WTC11 (cell line): ENCODE measurements at regions not wholly inside any gene's neighbourhood (a gene's known extent, or its start where the extent isn't known, plus 50 kb on each side); places are given as distances from the start of the nearest gene placed in this dataset.

Experiments used
- ATAC-seq: fragments of 200-7000 bp; cut with Tn5 transposase; 2 replicates; pipeline ENCODE4 v1.10.0; 2021; ENCODE audit warnings: mild to moderate bottlenecking, moderate library complexity
- CTCF ChIA-PET: fragments of 300-600 bp; sonication (Branson Sonifier 250); formaldehyde crosslinking; loops from one replicate; lab custom pipeline; 2021; ENCODE audit warnings: antibody characterized with exemption; lab: Charles Lee
- POLR2A ChIA-PET: fragments of 350-600 bp; sonication (Branson Sonifier 250); formaldehyde crosslinking; loops from one replicate; lab custom pipeline; 2021; ENCODE audit warnings: antibody characterized with exemption; lab: Charles Lee
- DNase-seq: peaks from one replicate; pipeline ENCODE4 v3.0.0; 2021; ENCODE audit warnings: low spot score
- H3K27ac Mint-ChIP-seq: 2 replicates; pipeline ENCODE4 v1.8.0; 2021; ENCODE audit warnings: mixed read lengths
- H3K27me3 Mint-ChIP-seq: 2 replicates; pipeline ENCODE4 v1.8.0; 2021; ENCODE audit warnings: low read depth, mild to moderate bottlenecking, moderate library complexity, mixed read lengths
- H3K36me3 Mint-ChIP-seq: 2 replicates; pipeline ENCODE4 v1.8.0; 2021; ENCODE audit warnings: mixed read lengths
- H3K4me1 Mint-ChIP-seq: 2 replicates; pipeline ENCODE4 v1.8.0; 2022; ENCODE audit warnings: mixed read lengths
- H3K4me3 Mint-ChIP-seq: 2 replicates; pipeline ENCODE4 v1.8.0; 2021; ENCODE audit warnings: mild to moderate bottlenecking, moderate library complexity, mixed read lengths
- H3K9me3 Mint-ChIP-seq: 2 replicates; pipeline ENCODE4 v1.8.0; 2021; ENCODE audit warnings: mixed read lengths
- ARID4B ChIP-seq: sonication (generic); formaldehyde crosslinking; IDR thresholded peaks from 2 replicates; pipeline ENCODE4 v1.8.0; 2023; ENCODE audit warnings: missing genetic modification reagents, mild to moderate bottlenecking, borderline replicate concordance
- CBFB ChIP-seq: sonication (generic); formaldehyde crosslinking; IDR thresholded peaks from 2 replicates; pipeline ENCODE4 v1.8.1; 2022; ENCODE audit warnings: mild to moderate bottlenecking, low read depth, missing genetic modification reagents
- CREB1 ChIP-seq: sonication (generic); formaldehyde crosslinking; IDR thresholded peaks from 2 replicates; pipeline ENCODE4 v1.8.0; 2023; ENCODE audit warnings: mild to moderate bottlenecking, missing genetic modification reagents
- E2F1 ChIP-seq: sonication (generic); formaldehyde crosslinking; IDR thresholded peaks from 2 replicates; pipeline ENCODE4 v1.8.0; 2022; ENCODE audit warnings: mild to moderate bottlenecking, missing genetic modification reagents
- ELF4 ChIP-seq: sonication (generic); formaldehyde crosslinking; IDR thresholded peaks from 2 replicates; pipeline ENCODE4 v1.8.1; 2022; ENCODE audit warnings: low read depth, mild to moderate bottlenecking, moderate library complexity, missing genetic modification reagents
- FOXP1 ChIP-seq: sonication (generic); formaldehyde crosslinking; IDR thresholded peaks from 2 replicates; pipeline ENCODE4 v1.8.0; 2022; ENCODE audit warnings: missing genetic modification reagents, mild to moderate bottlenecking, moderate library complexity, borderline replicate concordance
- GRHL2 ChIP-seq: fragments of 250-450 bp; sonication (Bioruptor Pico); IDR thresholded peaks from 2 replicates; pipeline ENCODE4 v1.8.0; 2022; ENCODE audit warnings: mild to moderate bottlenecking, moderate library complexity; ENCODE audit not compliant: insufficient replicate concordance, severe bottlenecking
- GTF2I ChIP-seq: fragments of 250-450 bp; sonication (Bioruptor Pico); conservative IDR thresholded peaks from 2 replicates; pipeline ENCODE4 v1.4.0; 2021; ENCODE audit warnings: mild to moderate bottlenecking
- HMGA2 ChIP-seq: fragments of 250-450 bp; sonication (Bioruptor Pico); IDR thresholded peaks from 2 replicates; pipeline ENCODE4 v1.4.0; 2021; ENCODE audit warnings: mild to moderate bottlenecking, moderate library complexity
- MYBL2 ChIP-seq: sonication (generic); formaldehyde crosslinking; IDR thresholded peaks from 2 replicates; pipeline ENCODE4 v1.8.1; 2023; ENCODE audit warnings: mild to moderate bottlenecking, moderate library complexity, missing genetic modification reagents
- NFE2L1 ChIP-seq: sonication (generic); formaldehyde crosslinking; IDR thresholded peaks from 2 replicates; pipeline ENCODE4 v1.8.1; 2023; ENCODE audit warnings: missing genetic modification reagents
- NR2C2 ChIP-seq: sonication (generic); formaldehyde crosslinking; IDR thresholded peaks from 2 replicates; pipeline ENCODE4 v1.8.0; 2022; ENCODE audit warnings: mild to moderate bottlenecking, missing genetic modification reagents
- RELA ChIP-seq: sonication (generic); formaldehyde crosslinking; IDR thresholded peaks from 2 replicates; pipeline ENCODE4 v1.8.1; 2022; ENCODE audit warnings: missing genetic modification reagents, mild to moderate bottlenecking, borderline replicate concordance
- SOX15 ChIP-seq: fragments of 250-450 bp; sonication (Bioruptor Pico); IDR thresholded peaks from 2 replicates; pipeline ENCODE4 v1.9.0; 2021; ENCODE audit warnings: mild to moderate bottlenecking
- ZBTB21 ChIP-seq: sonication (generic); formaldehyde crosslinking; IDR thresholded peaks from 2 replicates; pipeline ENCODE4 v1.8.1; 2023; ENCODE audit warnings: mild to moderate bottlenecking, missing genetic modification reagents, borderline replicate concordance
- ZNF121 ChIP-seq: sonication (generic); formaldehyde crosslinking; IDR thresholded peaks from 2 replicates; pipeline ENCODE4 v1.8.0; 2023; ENCODE audit warnings: missing genetic modification reagents
- ZNF423 ChIP-seq: fragments of 250-450 bp; sonication (Bioruptor Pico); IDR thresholded peaks from 2 replicates; pipeline ENCODE4 v2.1.2; 2022; ENCODE audit warnings: mild to moderate bottlenecking, moderate library complexity
- ZNF512 ChIP-seq: sonication (generic); formaldehyde crosslinking; IDR thresholded peaks from 2 replicates; pipeline ENCODE4 v1.8.1; 2022; ENCODE audit warnings: missing genetic modification reagents, borderline replicate concordance
- TF ChIP-seq, protein P1 (sequence below): sonication (generic); formaldehyde crosslinking; IDR thresholded peaks from 2 replicates; pipeline ENCODE4 v1.8.1; 2022; ENCODE audit warnings: mild to moderate bottlenecking, moderate library complexity, missing genetic modification reagents
- TF ChIP-seq, protein P2 (sequence below): sonication (generic); formaldehyde crosslinking; IDR thresholded peaks from 2 replicates; pipeline ENCODE4 v1.8.1; 2023; ENCODE audit warnings: mild to moderate bottlenecking, missing genetic modification reagents
- TF ChIP-seq, protein P3 (sequence below): fragments of 250-450 bp; sonication (Bioruptor Pico); IDR thresholded peaks from 2 replicates; pipeline ENCODE4 v2.1.2; 2022; ENCODE audit warnings: mild to moderate bottlenecking, moderate library complexity
- TF ChIP-seq, protein P4 (sequence below): sonication (generic); formaldehyde crosslinking; IDR thresholded peaks from 2 replicates; pipeline ENCODE4 v1.8.1; 2023; ENCODE audit warnings: mild to moderate bottlenecking, missing genetic modification reagents

DNA sequence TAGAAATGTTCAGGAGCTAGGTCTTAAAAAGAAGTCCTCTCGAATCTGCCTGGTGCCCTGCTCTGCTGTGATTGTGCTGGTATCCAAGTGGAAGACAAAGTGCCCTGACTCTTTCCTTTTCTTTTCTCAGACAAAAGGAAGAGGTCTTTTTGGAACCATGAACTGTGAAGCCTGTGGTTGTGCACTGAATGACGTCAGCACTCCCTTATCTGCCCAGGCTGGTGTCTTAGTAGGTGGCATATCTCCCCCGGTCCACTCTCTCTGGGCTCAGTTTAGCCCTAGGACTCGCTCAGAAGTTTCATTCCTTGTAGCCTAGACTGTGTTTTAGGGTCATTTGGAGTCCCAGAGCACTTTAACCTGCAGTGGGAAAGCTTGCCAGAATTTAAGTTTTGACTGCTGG lies 400.3 kb upstream of the CT83 start:
- ATAC-seq = no peak
- TF ChIP-seq ZNF423 (no peak), MYBL2 (CRISPR knock-in tag) (no peak), GTF2I (no peak), ZNF121 (CRISPR knock-in tag) (no peak), SOX15 (CRISPR knock-in tag) (no peak), NFE2L1 (CRISPR knock-in tag) (no peak), CBFB (CRISPR knock-in tag) (no peak), ELF4 (CRISPR knock-in tag) (no peak), RELA (CRISPR knock-in tag) (no peak), NR2C2 (CRISPR knock-in tag) (no peak), GRHL2 (no peak), ZNF512 (CRISPR knock-in tag) (no peak), E2F1 (no peak), FOXP1 (CRISPR knock-in tag) (no peak), ARID4B (CRISPR knock-in tag) (no peak)
- TF ChIP-seq, protein P1, sequence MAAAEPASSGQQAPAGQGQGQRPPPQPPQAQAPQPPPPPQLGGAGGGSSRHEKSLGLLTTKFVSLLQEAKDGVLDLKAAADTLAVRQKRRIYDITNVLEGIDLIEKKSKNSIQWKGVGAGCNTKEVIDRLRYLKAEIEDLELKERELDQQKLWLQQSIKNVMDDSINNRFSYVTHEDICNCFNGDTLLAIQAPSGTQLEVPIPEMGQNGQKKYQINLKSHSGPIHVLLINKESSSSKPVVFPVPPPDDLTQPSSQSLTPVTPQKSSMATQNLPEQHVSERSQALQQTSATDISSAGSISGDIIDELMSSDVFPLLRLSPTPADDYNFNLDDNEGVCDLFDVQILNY (CRISPR knock-in tag) = no peak
- TF ChIP-seq, protein P2, sequence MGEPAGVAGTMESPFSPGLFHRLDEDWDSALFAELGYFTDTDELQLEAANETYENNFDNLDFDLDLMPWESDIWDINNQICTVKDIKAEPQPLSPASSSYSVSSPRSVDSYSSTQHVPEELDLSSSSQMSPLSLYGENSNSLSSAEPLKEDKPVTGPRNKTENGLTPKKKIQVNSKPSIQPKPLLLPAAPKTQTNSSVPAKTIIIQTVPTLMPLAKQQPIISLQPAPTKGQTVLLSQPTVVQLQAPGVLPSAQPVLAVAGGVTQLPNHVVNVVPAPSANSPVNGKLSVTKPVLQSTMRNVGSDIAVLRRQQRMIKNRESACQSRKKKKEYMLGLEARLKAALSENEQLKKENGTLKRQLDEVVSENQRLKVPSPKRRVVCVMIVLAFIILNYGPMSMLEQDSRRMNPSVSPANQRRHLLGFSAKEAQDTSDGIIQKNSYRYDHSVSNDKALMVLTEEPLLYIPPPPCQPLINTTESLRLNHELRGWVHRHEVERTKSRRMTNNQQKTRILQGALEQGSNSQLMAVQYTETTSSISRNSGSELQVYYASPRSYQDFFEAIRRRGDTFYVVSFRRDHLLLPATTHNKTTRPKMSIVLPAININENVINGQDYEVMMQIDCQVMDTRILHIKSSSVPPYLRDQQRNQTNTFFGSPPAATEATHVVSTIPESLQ = no peak
- H3K4me1 Mint-ChIP-seq = peaks cover 4% of the 10 kb centered on the region; the same call in 1 of the 2 replicates
- no peak overlapping the region for H3K27ac Mint-ChIP-seq
- H3K9me3 Mint-ChIP-seq = no peaks in the 10 kb centered on the region
- H3K27me3 Mint-ChIP-seq = no peaks in the 10 kb centered on the region
- CTCF ChIA-PET = no interaction called here
- POLR2A ChIA-PET = no interaction called here
- DNase-seq = no peak
- H3K36me3 Mint-ChIP-seq = no peaks in the 10 kb centered on the region; the same call in 1 of the 2 replicates
- no peak overlapping the region for H3K4me3 Mint-ChIP-seq

- Mint-ChIP-seq H3K27me3 (no peaks in the 10 kb centered on the region), H3K4me3 (no peak overlapping the region), H3K9me3 (no peaks in the 10 kb centered on the region), H3K27ac (no peak overlapping the region), H3K36me3 (no peaks in the 10 kb centered on the region; the same call in 1 of the 2 replicates), H3K4me1 (peaks cover 4% of the 10 kb centered on the region; the same call in 1 of the 2 replicates)
- POLR2A ChIA-PET = no interaction called here
- no peak for TF ChIP-seq GRHL2
- TF ChIP-seq CREB1 = no peak
- TF ChIP-seq ZBTB21 (CRISPR knock-in tag) = no peak
- no peak for TF ChIP-seq HMGA2 (CRISPR knock-in tag)
- TF ChIP-seq, protein P3, sequence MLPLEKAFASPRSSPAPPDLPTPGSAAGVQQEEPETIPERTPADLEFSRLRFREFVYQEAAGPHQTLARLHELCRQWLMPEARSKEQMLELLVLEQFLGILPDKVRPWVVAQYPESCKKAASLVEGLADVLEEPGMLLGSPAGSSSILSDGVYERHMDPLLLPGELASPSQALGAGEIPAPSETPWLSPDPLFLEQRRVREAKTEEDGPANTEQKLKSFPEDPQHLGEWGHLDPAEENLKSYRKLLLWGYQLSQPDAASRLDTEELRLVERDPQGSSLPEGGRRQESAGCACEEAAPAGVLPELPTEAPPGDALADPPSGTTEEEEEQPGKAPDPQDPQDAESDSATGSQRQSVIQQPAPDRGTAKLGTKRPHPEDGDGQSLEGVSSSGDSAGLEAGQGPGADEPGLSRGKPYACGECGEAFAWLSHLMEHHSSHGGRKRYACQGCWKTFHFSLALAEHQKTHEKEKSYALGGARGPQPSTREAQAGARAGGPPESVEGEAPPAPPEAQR (CRISPR knock-in tag) = no peak
- TF ChIP-seq, protein P4, sequence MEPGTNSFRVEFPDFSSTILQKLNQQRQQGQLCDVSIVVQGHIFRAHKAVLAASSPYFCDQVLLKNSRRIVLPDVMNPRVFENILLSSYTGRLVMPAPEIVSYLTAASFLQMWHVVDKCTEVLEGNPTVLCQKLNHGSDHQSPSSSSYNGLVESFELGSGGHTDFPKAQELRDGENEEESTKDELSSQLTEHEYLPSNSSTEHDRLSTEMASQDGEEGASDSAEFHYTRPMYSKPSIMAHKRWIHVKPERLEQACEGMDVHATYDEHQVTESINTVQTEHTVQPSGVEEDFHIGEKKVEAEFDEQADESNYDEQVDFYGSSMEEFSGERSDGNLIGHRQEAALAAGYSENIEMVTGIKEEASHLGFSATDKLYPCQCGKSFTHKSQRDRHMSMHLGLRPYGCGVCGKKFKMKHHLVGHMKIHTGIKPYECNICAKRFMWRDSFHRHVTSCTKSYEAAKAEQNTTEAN (CRISPR knock-in tag) = no peak
- TF ChIP-seq, all 79 proteins: peak for 0
- ATAC-seq = no peak
- DNase-seq = no peak
- CTCF ChIA-PET = no interaction called here
Measured at GRCh38 chrX:116862340-116862739, 399.6 kb upstream of the CT83 start.
